GM19238 (cell line): ENCODE measurements at regions not wholly inside any gene's neighbourhood (a gene's known extent, or its start where the extent isn't known, plus 50 kb on each side); places are given as distances from the start of the nearest gene placed in this dataset.

Experiments
- DNase-seq: peaks from one replicate; pipeline ENCODE4 v3.0.0; 2011; ENCODE audit warnings: low spot score; ENCODE audit not compliant: insufficient read length

DNA sequence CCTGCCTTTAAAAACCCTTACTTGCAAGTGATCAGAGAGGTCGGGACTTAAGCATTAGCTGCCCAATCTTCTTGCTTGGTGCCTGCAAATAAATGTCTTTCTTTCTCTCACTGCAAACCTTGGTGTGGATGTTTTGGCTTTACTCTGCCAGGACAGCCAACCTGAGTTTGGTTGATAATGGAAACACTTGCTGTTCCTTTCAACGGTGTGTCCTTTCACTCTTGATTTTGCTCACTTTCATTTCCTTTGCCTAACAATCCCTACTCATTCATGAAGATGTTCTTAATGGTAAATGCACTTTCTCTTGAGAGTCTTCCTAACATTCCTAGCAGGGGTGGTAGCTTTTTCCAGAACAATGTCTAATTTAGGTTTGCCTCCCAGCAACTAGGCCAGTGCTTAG lies 366.2 kb downstream of the HRH4 start:
- DNase-seq, result no peak

DNA sequence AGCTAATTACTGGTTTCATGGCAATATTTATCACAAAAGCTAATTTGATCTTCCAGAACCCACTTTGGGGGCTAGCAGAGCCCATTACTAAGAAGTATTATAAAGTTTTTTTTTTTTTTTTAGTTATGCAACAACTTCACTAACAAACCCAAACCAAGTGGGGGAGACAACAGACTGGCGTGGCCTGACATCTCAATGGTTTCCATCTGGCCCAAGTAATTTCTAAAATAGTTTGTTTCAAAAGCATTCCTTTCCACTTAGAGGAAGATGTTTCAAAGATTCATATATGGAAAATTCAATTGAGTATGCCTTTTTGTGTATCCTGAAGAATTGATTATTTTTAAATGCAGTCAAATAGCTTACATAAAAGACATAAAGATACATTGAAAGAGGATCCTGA lies 367.1 kb downstream of the HRH4 start:
- no peak for DNase-seq

- DNase-seq, result no peak
These were observed 370.6 kb downstream of the HRH4 start for GRCh38 chr18:24831081-24831480.

- no peak for DNase-seq
These were observed 371.6 kb downstream of the HRH4 start for GRCh38 chr18:24831871-24832665.

DNA sequence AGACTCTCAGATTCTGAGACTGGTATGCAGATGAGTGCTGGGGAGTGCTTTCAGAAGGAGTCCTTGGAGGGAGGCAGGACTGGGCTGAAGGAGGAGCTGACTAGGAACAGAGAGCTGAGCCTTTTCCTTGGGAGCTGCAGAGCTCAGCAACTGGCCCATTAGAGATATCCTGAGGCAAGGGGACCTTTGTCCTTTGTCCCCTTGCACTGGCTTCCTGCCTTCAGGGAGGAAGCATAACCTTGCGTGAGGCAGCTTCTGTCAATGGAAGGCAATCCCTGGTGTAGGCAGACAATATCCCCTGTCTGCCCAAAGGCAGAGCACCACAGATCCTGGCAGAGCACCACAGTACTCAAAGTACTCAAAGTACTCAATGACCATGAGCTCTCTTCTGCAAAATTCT lies 375.3 kb downstream of the HRH4 start:
- DNase-seq, result no peak

DNA sequence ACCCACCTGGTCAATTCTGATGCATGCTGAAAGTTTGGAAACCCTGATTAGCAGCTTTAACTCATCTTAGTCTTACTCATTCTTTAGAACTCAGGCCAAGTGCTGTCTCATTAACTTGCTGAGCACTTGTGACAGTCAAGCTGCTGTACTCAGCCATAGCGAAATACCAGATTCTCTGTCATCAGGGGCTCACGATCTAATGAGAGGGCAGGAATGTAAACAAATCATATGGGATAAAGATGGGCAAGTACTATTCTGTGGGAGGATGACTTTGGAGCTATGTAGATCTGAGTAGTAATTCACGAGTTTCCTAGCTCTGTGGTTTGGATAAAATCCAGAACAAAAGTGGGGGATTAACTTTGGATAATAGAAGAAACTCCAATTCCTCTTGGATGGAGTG lies 376.6 kb downstream of the HRH4 start:
- no peak for DNase-seq

GRCh38 chr18:24840051-24840450 lies 379.6 kb downstream of the HRH4 start:
- DNase-seq, result no peak

- no peak for DNase-seq
These were observed 380.2 kb downstream of the HRH4 start for GRCh38 chr18:24840640-24841039.

- no peak for DNase-seq
These were observed 381.1 kb downstream of the HRH4 start for GRCh38 chr18:24841536-24841935.

GRCh38 chr18:24843123-24843522 lies 382.7 kb downstream of the HRH4 start:
- no peak for DNase-seq

GRCh38 chr18:24846138-24846537 lies 385.7 kb downstream of the HRH4 start:
- no peak for DNase-seq

DNA sequence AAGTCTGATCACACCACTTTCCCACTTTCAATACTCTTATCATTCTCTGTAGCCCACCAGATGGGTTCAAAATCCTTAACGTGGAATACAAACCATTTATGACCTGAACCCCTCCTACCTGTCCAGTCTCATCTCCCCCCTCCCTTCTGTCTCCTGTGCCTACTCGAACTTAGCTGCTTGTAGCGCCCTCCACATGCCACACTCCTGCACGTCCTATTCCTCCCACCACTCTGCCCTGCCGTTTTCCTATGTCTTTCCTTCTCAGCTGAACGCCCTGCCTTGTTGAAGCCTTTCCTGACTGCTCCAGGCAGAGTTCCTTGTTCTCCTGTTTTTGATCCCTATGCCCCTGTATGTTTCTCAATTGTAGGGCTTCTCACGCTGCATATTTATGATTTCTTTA lies 390.1 kb downstream of the HRH4 start:
- DNase-seq, result no peak

DNA sequence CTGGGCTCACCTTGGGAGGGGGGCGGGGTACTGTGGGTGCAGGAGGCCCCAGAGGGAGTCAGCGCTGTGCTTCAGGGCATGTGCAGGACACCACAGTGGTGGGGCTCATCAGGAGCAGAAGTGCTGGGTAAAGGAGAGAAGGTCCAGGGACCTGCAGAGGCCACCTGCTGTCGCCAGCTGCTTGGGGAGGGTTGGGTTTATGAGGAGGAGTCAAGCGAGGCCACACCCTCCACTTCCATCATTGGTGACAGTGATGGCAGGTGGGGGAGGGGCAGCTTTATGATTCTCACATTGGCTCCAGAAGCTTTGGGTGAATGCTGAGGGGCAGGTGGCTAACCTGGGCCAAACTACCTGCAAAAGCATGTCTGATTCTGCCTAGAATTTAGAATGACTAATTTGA lies 392.6 kb downstream of the HRH4 start:
- no peak for DNase-seq

- DNase-seq, result no peak
These were observed 400.7 kb downstream of the HRH4 start for GRCh38 chr18:24860978-24861680.

DNA sequence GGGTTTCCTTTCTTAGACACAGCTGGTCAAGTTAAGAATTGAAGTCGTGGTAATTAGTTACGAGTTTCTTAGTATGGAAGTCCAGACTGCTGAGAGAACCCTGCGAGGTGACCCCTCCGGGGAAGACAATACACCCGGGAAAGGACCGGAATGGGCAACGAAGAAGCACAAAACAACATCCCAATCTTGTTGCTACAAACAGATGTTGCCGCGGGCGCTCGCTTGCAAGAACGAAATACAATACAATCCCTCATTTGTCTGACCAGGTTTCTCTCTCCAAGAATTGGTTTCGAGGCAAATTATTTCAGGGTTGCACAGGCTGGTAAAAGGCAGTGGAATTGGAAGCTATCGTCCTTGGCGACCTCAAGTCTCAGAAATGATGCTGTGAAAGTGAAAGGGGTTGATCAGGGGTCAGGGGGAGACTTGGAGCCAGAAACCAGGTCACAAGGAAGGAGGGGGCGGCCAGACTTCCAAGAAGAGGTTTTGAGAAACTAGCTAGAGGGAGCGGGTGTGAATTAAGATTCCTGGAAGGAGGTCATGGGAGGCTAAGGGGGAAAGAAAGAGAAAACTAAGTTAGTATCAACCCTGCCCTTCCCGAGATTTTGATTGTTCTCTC lies 401.9 kb downstream of the HRH4 start:
- DNase-seq, result no peak

- DNase-seq, result no peak
These were observed 407.9 kb downstream of the HRH4 start for GRCh38 chr18:24868311-24868710.

GRCh38 chr18:24868760-24869237 lies 408.4 kb downstream of the HRH4 start:
- no peak for DNase-seq

DNA sequence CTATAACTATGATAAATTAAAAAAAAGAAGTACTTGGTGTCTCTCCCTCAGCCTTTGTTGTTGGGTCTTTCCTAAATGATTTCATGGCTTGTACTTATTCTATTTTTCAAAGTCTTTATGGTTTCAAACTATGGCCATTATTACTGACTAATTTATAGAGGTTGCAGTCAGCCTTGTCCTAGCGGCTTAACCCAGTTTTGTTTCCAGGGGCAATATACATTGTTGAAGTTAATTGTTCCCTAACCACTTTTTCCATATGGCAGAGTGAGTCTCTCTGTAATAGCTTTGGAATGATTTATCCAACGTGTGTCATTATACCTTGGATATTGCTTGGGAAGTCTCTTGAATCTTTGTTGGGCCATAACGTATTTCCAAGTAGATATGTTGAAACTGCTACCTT lies 408.8 kb downstream of the HRH4 start:
- DNase-seq, result no peak

DNA sequence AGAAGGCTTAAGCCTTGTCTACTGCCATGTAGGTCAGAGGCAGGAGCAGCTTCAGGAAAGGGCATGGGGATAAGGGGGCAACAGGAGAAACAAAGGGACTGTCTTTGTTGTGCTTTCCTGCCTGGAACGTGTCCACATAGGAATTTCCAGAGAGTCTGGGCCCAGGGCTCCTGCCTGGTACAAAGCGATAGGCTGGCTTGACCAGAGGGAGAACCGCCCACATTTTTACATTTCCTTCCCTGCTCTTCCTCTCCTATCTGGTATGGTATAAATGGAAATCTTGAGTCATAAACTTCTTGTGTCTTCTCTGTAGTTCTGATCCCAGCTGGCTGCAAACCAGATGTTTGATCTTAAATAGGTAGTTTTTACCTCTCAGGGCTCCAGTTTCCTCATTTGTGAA lies 414.8 kb downstream of the HRH4 start:
- no peak for DNase-seq

DNA sequence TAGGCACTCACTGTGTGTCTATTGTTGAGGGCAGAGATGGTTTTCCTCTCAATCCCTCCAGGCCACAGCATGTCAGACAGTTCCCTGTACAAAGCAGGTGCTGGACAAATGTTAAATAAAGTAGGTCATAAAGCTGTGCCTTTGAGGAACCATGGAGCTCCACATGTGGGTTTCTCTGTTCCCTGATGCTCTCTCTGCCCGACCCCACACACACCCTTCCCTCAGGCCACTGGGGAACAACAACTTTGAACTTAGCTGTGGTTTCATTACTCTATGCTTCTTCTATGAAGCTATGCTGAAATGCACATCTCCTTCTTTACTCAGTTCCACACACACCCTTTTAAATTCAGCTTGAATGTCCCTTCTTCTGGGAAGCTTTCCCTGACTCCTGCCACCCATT lies 415.3 kb downstream of the HRH4 start:
- DNase-seq, result no peak

- DNase-seq, result no peak
These were observed 415.8 kb downstream of the HRH4 start for GRCh38 chr18:24876266-24876665.

DNA sequence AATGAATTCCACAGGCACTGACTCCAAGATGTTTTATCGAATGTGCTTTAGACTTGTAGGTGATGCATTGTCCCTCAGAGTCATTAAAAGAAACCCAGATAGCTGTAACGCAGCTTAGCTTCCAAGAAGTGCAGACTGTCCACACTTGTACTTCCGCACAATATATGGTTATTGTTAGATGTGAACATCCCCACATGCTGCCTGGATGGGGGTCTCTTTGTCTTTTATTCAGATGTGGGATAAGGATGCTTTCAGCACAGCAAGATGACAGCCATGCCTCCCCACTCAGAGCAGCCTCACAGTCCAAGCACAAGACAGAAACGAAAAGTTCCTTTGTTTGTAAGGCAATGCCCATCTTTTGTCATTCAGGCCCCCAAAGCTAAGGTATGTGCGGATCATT lies 416.6 kb downstream of the HRH4 start:
- no peak for DNase-seq
